NCI-H146 (cell line): ENCODE measurements at regions not wholly inside any gene's neighbourhood (a gene's known extent, or its start where the extent isn't known, plus 50 kb on each side); places are given as distances from the start of the nearest gene placed in this dataset.

ENCODE experiments used
- DNase-seq: peaks from one replicate; lab custom pipeline; 2025; lab: John Stamatoyannopoulos, UW

GRCh38 chr2:75381032-75381431 lies 179.7 kb downstream of the EVA1A start:
- DNase-seq: no peak

GRCh38 chr2:75379476-75380210 lies 180.3 kb upstream of the TACR1 start:
- no peak for DNase-seq

- no peak for DNase-seq
Observed at GRCh38 chr2:75375646-75376582, 176.6 kb upstream of the TACR1 start.

- peak; percentile 46 for DNase-seq
Observed at GRCh38 chr2:75374414-75374957, 175.2 kb upstream of the TACR1 start.

- peak; percentile 85 for DNase-seq
Observed at GRCh38 chr2:75367401-75367800, 168.1 kb upstream of the TACR1 start.

- DNase-seq: no peak
Observed at GRCh38 chr2:75361486-75361885, 162.2 kb upstream of the TACR1 start.

- DNase-seq: no peak
Observed at GRCh38 chr2:75360945-75361344, 161.6 kb upstream of the TACR1 start.

- DNase-seq: no peak
Observed at GRCh38 chr2:75356865-75357264, 157.5 kb upstream of the TACR1 start.

- no peak for DNase-seq
Observed at GRCh38 chr2:75353131-75353530, 153.8 kb upstream of the TACR1 start.

GRCh38 chr2:75348307-75348706 lies 149.0 kb upstream of the TACR1 start:
- DNase-seq: no peak

- DNase-seq: no peak
Observed at GRCh38 chr2:75344146-75344545, 144.8 kb upstream of the TACR1 start.

- DNase-seq: no peak
Observed at GRCh38 chr2:75342504-75343175, 143.3 kb upstream of the TACR1 start.

GRCh38 chr2:75340560-75340959 lies 141.2 kb upstream of the TACR1 start:
- peak; percentile 86 for DNase-seq

GRCh38 chr2:75338461-75338860 lies 139.1 kb upstream of the TACR1 start:
- no peak for DNase-seq

GRCh38 chr2:75337619-75338018 lies 138.3 kb upstream of the TACR1 start:
- no peak for DNase-seq

GRCh38 chr2:75337016-75337415 lies 137.7 kb upstream of the TACR1 start:
- DNase-seq: no peak

- DNase-seq: no peak
Observed at GRCh38 chr2:75336451-75336850, 137.1 kb upstream of the TACR1 start.

- DNase-seq: no peak
Observed at GRCh38 chr2:75334076-75334475, 134.8 kb upstream of the TACR1 start.

GRCh38 chr2:75333646-75334045 lies 134.3 kb upstream of the TACR1 start:
- DNase-seq: peak; percentile 4

- DNase-seq: peak; percentile 32
Observed at GRCh38 chr2:75328156-75328555, 128.8 kb upstream of the TACR1 start.

- DNase-seq: peak; percentile 86
Observed at GRCh38 chr2:75327334-75327733, 128.0 kb upstream of the TACR1 start.

GRCh38 chr2:75326645-75327044 lies 127.3 kb upstream of the TACR1 start:
- DNase-seq: no peak
